HL-60 (cell line): ENCODE measurements at regions not wholly inside any gene's neighbourhood (a gene's known extent, or its start where the extent isn't known, plus 50 kb on each side); places are given as distances from the start of the nearest gene placed in this dataset.

Source experiments
- DNase-seq, 2 experiments: peaks; one replicate each; pipeline ENCODE4 v3.0.0-alpha.2; 2010 to 2020; ENCODE audit warnings: low read depth in 1 of 2, low spot score in 1 of 2
- H3K27ac ChIP-seq: fragments of 250-450 bp; sonication (Bioruptor Pico); replicated peaks from 2 replicates; pipeline ENCODE4 v1.5.1; 2020; ENCODE audit warnings: mild to moderate bottlenecking, moderate library complexity
- H3K27me3 ChIP-seq: fragments of 250-450 bp; sonication (Bioruptor Pico); 2 replicates; pipeline ENCODE4 v1.5.1; 2021; ENCODE audit warnings: mild to moderate bottlenecking, moderate library complexity; ENCODE audit not compliant: insufficient read depth, poor library complexity, severe bottlenecking
- H3K4me3 ChIP-seq: replicated peaks from 2 replicates; pipeline ENCODE4 v1.5.1; 2011; ENCODE audit warnings: mild to moderate bottlenecking, control low read depth, low read length; ENCODE audit not compliant: insufficient read depth
- GABPA ChIP-seq: IDR thresholded peaks from 2 replicates; pipeline ENCODE4 v1.6.1; 2012; ENCODE audit warnings: low read depth
- POLR2AphosphoS5 ChIP-seq: IDR thresholded peaks from 2 replicates; pipeline ENCODE4 v1.6.1; 2012; ENCODE audit warnings: low read depth
- REST ChIP-seq: IDR thresholded peaks from 2 replicates; pipeline ENCODE4 v1.6.1; 2012; ENCODE audit warnings: low read depth; ENCODE audit not compliant: insufficient replicate concordance
- SPI1 ChIP-seq: IDR thresholded peaks from 2 replicates; pipeline ENCODE4 v1.6.1; 2012; ENCODE audit warnings: low read depth, mild to moderate bottlenecking, borderline replicate concordance
- TF ChIP-seq, protein P1 (sequence below): IDR thresholded peaks from one replicate; pipeline ENCODE4 v1.5.1; 2011; ENCODE audit warnings: low read length, control low read depth, inconsistent platforms; ENCODE audit not compliant: insufficient read depth

GRCh38 chr6:3948866-3949265, 99.7 kb downstream of the FAM50B start:
- TF ChIP-seq, protein P1, sequence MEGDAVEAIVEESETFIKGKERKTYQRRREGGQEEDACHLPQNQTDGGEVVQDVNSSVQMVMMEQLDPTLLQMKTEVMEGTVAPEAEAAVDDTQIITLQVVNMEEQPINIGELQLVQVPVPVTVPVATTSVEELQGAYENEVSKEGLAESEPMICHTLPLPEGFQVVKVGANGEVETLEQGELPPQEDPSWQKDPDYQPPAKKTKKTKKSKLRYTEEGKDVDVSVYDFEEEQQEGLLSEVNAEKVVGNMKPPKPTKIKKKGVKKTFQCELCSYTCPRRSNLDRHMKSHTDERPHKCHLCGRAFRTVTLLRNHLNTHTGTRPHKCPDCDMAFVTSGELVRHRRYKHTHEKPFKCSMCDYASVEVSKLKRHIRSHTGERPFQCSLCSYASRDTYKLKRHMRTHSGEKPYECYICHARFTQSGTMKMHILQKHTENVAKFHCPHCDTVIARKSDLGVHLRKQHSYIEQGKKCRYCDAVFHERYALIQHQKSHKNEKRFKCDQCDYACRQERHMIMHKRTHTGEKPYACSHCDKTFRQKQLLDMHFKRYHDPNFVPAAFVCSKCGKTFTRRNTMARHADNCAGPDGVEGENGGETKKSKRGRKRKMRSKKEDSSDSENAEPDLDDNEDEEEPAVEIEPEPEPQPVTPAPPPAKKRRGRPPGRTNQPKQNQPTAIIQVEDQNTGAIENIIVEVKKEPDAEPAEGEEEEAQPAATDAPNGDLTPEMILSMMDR = no peak
- TF ChIP-seq REST (no peak), SPI1 (no peak), POLR2AphosphoS5 (no peak), GABPA (no peak)
- no peak for DNase-seq
- Histone ChIP-seq H3K27ac (no peak overlapping the region), H3K4me3 (no peak overlapping the region), H3K27me3 (no peaks in the 10 kb centered on the region)

GRCh38 chr6:3949521-3949920, 100.3 kb downstream of the FAM50B start:
- no peaks in the 10 kb centered on the region for H3K27me3 ChIP-seq
- H3K27ac ChIP-seq = no peak overlapping the region
- H3K4me3 ChIP-seq = no peak overlapping the region
- TF ChIP-seq REST = no peak
- TF ChIP-seq SPI1 = no peak
- TF ChIP-seq POLR2AphosphoS5 = no peak
- TF ChIP-seq, protein P1 = no peak
- TF ChIP-seq GABPA = no peak
- no peak for DNase-seq

DNA sequence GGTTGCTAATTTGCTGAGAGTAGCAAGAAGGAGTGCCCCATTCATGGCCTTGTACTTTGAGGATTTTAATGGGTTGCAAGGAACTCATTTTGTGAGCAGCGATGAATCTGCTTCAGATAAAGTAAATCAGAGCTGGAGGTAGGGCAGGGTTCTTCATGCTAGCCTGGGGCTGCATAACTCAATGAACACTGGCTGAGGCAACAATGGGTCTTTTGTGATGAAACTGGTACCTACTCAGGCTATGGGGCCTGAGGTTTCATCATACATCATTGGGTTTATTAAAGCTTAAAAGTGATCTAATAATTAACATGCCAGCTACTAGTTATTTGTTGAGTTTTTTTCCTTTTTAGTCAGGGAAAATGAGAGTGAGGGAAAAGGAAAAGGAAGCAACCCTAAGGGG, 106.9 kb downstream of the FAM50B start:
- Histone ChIP-seq H3K27me3 (peaks cover 2% of the 10 kb centered on the region), H3K27ac (no peak overlapping the region), H3K4me3 (no peak overlapping the region)
- no peak for TF ChIP-seq GABPA
- DNase-seq = no peak

GRCh38 chr6:3957321-3957720, 108.1 kb downstream of the FAM50B start:
- peaks cover 3% of the 10 kb centered on the region for H3K27me3 ChIP-seq
- H3K4me3 ChIP-seq = no peak overlapping the region
- TF ChIP-seq POLR2AphosphoS5 (no peak), REST (no peak), SPI1 (no peak), GABPA (no peak)
- TF ChIP-seq, protein P1 = no peak
- H3K27ac ChIP-seq = no peak overlapping the region
- DNase-seq = no peak
